ENCODE measurements at regions not wholly inside any gene's neighbourhood (a gene's known extent, or its start where the extent isn't known, plus 50 kb on each side); places are given as distances from the start of the nearest gene placed in this dataset.

DNA sequence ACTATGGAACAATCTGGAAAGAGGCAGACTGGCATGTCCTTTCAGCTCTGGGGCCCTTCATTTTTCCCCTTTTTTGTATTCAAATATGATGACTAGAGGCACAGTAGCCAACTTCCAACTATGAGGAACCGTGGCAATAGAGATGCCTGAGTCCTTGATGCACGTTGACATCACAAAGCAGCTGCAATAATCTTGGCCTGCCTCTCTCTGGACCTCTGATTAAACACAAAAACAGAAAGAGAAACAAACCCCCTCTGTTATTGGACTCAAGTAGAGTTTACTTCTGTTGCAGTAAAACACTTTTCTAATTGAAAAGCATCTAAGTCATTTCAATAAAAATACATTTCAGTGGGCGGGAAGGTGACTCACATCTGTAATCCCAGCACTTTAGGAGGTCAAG is 122.2 kb upstream of the GRAMD2B start:
- 59% methylated on average over 3 of the region's 3 CpGs; no CpG with 5 or more reads in 1 of the 2 donors for WGBS, 2 donors (ENCODE audit: low coverage in 1 of 2)
- DNase-seq = no peak
- Histone ChIP-seq H3K36me3 (no peaks in the 10 kb centered on the region), H3K4me3 (no peak overlapping the region), H3K4me1 (no peaks in the 10 kb centered on the region), H3K9me3 (peaks cover 0 to 6% of the 10 kb centered on the region in 2 donors), H3K27me3 (no peaks in the 10 kb centered on the region), H3K27ac (no peak overlapping the region)
- in situ Hi-C loops (cut with MboI; ENCODE audit: low pct_ligation_motif_present in 1 of 4, low pct_unique_long_range_greater_than_20kb in 1 of 4, low sequenced_read_pairs in 3 of 4) (no loop called here), intact Hi-C loops (cut with DNase I; ENCODE audit: low total_unique reads) (no loop called here)
- TF ChIP-seq POLR2AphosphoS5 (IDR thresholded peaks at IDR 0.05) = no peak
- TF ChIP-seq, protein P1, sequence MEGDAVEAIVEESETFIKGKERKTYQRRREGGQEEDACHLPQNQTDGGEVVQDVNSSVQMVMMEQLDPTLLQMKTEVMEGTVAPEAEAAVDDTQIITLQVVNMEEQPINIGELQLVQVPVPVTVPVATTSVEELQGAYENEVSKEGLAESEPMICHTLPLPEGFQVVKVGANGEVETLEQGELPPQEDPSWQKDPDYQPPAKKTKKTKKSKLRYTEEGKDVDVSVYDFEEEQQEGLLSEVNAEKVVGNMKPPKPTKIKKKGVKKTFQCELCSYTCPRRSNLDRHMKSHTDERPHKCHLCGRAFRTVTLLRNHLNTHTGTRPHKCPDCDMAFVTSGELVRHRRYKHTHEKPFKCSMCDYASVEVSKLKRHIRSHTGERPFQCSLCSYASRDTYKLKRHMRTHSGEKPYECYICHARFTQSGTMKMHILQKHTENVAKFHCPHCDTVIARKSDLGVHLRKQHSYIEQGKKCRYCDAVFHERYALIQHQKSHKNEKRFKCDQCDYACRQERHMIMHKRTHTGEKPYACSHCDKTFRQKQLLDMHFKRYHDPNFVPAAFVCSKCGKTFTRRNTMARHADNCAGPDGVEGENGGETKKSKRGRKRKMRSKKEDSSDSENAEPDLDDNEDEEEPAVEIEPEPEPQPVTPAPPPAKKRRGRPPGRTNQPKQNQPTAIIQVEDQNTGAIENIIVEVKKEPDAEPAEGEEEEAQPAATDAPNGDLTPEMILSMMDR (IDR thresholded peaks at IDR 0.05) = no peak
- TF ChIP-seq POLR2A (IDR thresholded peaks at IDR 0.05) = no peak
- TF ChIP-seq EP300 (IDR thresholded peaks at IDR 0.05; ENCODE audit: low read depth) = no peak

DNA sequence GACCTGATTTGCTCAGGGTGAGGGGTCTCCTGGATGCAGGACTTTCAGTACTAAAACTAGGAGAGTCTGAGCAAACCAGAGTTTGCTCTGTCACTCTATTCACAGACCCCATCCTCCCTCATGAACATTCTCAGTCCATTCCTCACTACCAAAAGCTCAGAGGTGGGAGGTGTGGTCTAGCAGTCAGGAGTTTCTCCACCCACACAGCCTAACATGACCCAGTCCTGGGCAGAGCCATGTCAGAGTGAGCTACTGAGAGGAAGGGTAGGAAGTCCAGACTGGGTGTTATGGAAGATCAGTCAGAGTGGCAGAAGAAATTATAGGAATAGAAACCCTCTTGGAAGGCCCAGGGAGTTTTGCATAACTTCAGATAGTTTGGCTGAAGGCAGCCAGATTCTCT is 113.3 kb upstream of the GRAMD2B start:
- no peak overlapping the region for H3K27ac ChIP-seq
- no peaks in the 10 kb centered on the region for H3K9me3 ChIP-seq
- H3K27me3 ChIP-seq = no peaks in the 10 kb centered on the region
- in situ Hi-C loops (cut with MboI; ENCODE audit: low pct_ligation_motif_present in 1 of 4, low pct_unique_long_range_greater_than_20kb in 1 of 4, low sequenced_read_pairs in 3 of 4) = no loop called here
- intact Hi-C loops (cut with DNase I; ENCODE audit: low total_unique reads) = no loop called here
- H3K4me3 ChIP-seq = no peak overlapping the region
- no peak for TF ChIP-seq POLR2AphosphoS5 (IDR thresholded peaks at IDR 0.05)
- TF ChIP-seq POLR2A (IDR thresholded peaks at IDR 0.05) = no peak
- TF ChIP-seq, protein P1 (IDR thresholded peaks at IDR 0.05) = no peak
- no peak for TF ChIP-seq EP300 (IDR thresholded peaks at IDR 0.05; ENCODE audit: low read depth)
- H3K36me3 ChIP-seq = no peaks in the 10 kb centered on the region
- no peaks in the 10 kb centered on the region for H3K4me1 ChIP-seq
- DNase-seq = no peak

DNA sequence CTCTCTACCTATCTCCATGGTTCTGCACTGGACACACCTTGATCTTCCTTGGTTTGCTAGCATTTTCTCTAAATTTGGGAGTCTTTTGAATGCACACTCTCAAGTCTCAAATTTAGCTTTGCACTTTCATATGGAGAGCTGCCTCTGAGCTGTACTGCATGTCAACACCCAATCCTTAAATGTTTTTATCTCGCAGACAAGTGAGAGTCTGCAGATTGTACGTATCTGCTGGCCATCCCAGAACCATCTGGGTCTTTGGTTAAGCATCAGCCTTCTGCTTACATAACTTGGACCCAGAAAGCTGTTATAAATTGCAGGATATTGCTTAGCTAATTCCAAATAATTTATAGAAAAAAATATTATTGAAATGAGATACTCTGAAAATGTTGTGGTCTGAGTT is 111.4 kb upstream of the GRAMD2B start:
- Histone ChIP-seq H3K4me3 (no peak overlapping the region), H3K27ac (no peak overlapping the region), H3K4me1 (no peaks in the 10 kb centered on the region), H3K36me3 (no peaks in the 10 kb centered on the region), H3K27me3 (no peaks in the 10 kb centered on the region), H3K9me3 (no peaks in the 10 kb centered on the region)
- in situ Hi-C loops (cut with MboI; ENCODE audit: low pct_ligation_motif_present in 1 of 4, low pct_unique_long_range_greater_than_20kb in 1 of 4, low sequenced_read_pairs in 3 of 4) = no loop called here
- no peak for TF ChIP-seq POLR2A (IDR thresholded peaks at IDR 0.05)
- no peak for TF ChIP-seq POLR2AphosphoS5 (IDR thresholded peaks at IDR 0.05)
- TF ChIP-seq EP300 (IDR thresholded peaks at IDR 0.05; ENCODE audit: low read depth) = no peak
- TF ChIP-seq, protein P1 (IDR thresholded peaks at IDR 0.05) = no peak
- DNase-seq = no peak
- intact Hi-C loops (cut with DNase I; ENCODE audit: low total_unique reads) = no loop called here
- WGBS, 2 donors (ENCODE audit: low coverage in 1 of 2) = 73 to 85% methylated on average over 2 of the region's 2 CpGs

DNA sequence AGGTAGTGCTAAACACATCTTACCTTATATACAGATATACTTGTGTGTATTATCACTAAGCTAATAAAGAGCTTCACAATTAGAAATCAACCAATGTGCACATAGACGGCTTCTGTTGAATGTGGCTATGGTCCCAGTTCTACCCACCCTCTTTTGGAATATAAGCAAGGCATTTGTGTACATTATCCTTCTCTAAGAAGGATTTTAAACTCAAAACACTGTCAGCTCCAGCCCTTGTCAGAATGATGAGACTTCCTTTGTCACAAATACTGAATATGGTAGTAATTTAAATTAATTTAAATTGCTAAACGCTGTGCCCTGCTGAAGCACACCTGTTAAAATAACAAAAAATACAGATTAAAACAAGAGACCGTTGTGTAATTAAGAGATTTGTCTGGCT is 107.9 kb upstream of the GRAMD2B start:
- no peaks in the 10 kb centered on the region for H3K4me1 ChIP-seq
- intact Hi-C loops (cut with DNase I; ENCODE audit: low total_unique reads) = no loop called here

More for the DNA sequence above, 107.9 kb upstream of the GRAMD2B start:
- Histone ChIP-seq H3K4me3 (no peak overlapping the region), H3K27ac (no peak overlapping the region), H3K27me3 (no peaks in the 10 kb centered on the region), H3K9me3 (no peaks in the 10 kb centered on the region), H3K36me3 (no peaks in the 10 kb centered on the region)
- TF ChIP-seq EP300 (IDR thresholded peaks at IDR 0.05; ENCODE audit: low read depth) (no peak), POLR2AphosphoS5 (IDR thresholded peaks at IDR 0.05) (no peak), POLR2A (IDR thresholded peaks at IDR 0.05) (no peak)
- TF ChIP-seq, protein P1 (IDR thresholded peaks at IDR 0.05) = no peak
- 68 to 73% methylated on average over 3 of the region's 3 CpGs for WGBS, 2 donors (ENCODE audit: low coverage in 1 of 2)
- no peak for DNase-seq
- in situ Hi-C loops (cut with MboI; ENCODE audit: low pct_ligation_motif_present in 1 of 4, low pct_unique_long_range_greater_than_20kb in 1 of 4, low sequenced_read_pairs in 3 of 4) = no loop called here
